ENCODE measurements at regions not wholly inside any gene's neighbourhood (a gene's known extent, or its start where the extent isn't known, plus 50 kb on each side); places are given as distances from the start of the nearest gene placed in this dataset.

GRCh38 chr1:199723250-199723956 is 304.1 kb upstream of the NR5A2 start:
- no peak for DNase-seq

DNA sequence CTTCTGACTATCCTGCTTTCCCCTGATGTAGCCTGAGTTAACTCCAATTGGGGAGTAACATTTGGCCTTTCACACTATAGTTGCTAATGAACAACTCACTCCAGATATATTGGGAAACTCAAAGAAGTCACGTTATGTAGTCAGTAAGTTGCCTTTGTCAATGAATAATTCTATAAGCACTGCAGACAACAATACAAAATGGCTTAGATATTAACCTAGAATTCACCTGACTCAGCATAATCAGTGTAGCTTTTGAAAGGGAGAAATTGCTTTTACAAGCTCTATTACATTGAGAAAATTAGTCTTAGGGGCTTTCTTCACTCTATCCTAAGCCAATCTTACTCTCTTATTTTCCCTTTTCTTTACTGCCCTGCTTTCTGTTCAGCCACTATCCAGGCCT is 303.5 kb upstream of the NR5A2 start:
- DNase-seq, result no peak

- DNase-seq, result no peak
Observed at GRCh38 chr1:199725002-199725565, 302.4 kb upstream of the NR5A2 start.

GRCh38 chr1:199727682-199728081 is 299.8 kb upstream of the NR5A2 start:
- no peak for DNase-seq

GRCh38 chr1:199728345-199728744 is 299.2 kb upstream of the NR5A2 start:
- DNase-seq, result no peak

DNA sequence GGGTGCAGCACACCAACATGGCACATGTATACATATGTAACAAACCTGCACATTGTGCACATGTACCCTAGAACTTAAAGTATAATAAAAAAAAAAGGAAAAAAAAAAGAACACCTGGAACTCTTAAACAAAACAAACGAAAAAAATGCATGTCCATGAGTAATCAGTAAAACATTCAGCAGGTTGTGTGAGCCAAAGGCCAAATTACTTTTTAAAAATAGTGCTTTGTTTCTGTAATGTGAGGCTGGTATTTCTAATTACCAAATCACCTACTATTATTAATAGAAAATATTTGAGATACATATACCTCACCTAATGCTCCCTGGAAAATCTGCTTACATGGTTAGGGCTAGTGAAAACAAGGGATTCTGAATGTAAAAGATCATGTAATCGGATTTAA is 294.4 kb upstream of the NR5A2 start:
- no peak for DNase-seq

- no peak for DNase-seq
Observed at GRCh38 chr1:199734186-199734585, 293.3 kb upstream of the NR5A2 start.

GRCh38 chr1:199735660-199736059 is 291.9 kb upstream of the NR5A2 start:
- DNase-seq, result no peak

GRCh38 chr1:199736646-199737045 is 290.9 kb upstream of the NR5A2 start:
- DNase-seq, result no peak

DNA sequence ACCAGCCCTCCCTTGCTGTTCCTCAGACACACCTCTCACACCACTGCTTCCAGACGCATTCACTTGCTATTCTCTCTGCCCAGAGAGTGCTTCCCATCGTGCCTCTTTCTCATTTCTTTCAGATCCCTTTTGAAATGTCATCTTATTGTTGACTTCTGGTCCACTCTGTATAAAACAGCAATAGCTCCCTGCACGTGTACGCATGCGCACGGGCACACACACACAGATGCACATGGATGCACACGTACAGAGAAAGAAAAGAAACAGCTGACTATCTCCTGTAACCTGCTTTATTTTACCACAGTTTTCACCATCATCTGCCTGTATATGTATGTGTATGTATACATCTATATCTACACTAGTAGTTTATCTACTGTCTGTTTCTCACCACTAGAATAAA is 285.9 kb upstream of the NR5A2 start:
- no peak for DNase-seq

GRCh38 chr1:199742547-199742946 is 285.0 kb upstream of the NR5A2 start:
- DNase-seq, result no peak

DNA sequence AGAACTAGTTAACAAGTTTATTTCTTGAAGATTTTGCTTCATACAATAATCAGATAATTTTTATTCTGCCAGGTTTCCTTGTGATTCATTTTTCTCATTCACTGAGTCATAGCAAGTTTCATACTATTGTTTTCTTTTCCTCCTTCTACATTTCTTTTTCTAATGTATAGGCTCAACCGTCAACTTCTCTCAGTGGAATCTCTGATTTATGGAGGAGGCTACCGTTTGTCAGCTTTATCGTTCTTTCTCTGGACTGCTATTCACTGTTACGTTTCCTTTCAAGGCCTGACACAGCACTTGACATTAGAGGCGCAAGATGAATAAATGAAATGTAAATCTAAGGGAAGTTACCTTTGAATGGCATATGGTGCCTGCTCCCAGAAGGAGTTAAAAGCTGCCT is 284.3 kb upstream of the NR5A2 start:
- no peak for DNase-seq

DNA sequence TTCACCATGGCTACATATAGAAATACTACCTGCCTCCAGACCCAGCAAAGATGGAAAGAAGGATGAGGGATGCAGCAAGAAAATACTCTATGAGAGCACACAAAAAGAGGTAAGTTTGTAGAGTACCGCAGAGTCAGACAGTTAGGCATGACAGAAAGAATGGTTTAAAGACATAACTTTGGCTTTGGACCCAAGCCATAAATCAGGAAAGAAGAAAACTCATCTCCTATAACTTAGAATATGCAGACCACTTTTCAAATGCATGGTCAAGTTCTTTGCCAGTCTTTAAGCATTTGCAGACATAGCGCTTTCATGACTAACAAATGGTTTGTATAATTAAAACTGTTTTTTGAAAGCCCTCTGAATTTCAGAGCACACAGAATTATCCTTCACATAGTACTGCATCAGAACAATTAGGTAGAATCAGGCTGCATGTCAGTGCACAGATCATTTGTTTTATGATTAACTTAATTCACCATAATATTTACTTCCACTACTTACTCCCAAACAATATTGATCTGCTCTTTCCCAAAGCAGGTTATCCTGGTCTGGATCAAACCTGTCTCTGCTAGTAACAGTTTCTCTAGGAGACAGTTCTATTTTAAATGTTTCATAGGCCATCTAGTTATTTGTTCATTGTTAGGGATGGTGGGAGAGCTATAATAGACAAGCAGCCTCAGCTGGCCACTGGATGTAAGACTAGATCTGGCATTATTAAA is 280.7 kb upstream of the NR5A2 start:
- no peak for DNase-seq

- DNase-seq, result no peak
Observed at GRCh38 chr1:199747984-199748383, 279.5 kb upstream of the NR5A2 start.

DNA sequence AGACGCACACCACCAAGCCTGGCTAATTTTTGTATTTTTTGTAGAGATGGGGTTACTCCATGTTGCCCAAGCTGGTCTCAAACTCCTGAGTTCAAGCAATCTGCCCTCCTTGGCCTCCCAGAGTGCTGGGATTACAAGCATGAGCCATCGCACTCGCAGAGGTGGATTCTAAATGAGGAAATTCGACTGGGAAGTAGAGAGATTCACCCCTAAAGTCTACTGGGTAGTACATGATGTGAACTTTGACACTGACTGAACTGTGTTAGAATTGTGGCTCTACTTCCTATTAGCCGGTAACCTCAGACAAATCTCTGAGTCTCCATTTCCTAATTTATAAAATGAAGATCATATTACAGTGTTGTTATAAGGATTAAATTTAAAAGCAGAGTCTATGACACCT is 276.0 kb upstream of the NR5A2 start:
- no peak for DNase-seq

- no peak for DNase-seq
Observed at GRCh38 chr1:199751962-199752687, 275.4 kb upstream of the NR5A2 start.

GRCh38 chr1:199752688-199753027 is 274.9 kb upstream of the NR5A2 start:
- DNase-seq, result no peak

DNA sequence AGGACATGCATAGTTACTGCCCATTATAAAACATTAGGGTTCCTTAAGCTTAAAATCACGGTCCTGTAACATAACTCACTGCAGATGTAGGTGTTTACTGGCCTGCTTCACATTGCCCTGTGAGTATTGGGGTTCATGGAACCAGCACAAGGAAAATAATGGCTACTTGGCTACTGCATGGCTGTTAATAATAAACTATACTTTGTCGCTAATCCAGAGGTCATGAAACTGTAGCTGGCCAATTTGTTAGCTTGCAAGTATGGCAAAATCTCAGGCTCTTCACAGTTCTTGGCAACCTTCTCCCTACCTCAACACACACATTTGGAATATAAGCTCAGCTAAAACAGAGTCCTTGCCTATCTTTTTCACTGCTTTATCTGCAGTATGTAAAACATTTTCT is 274.0 kb upstream of the NR5A2 start:
- no peak for DNase-seq

DNA sequence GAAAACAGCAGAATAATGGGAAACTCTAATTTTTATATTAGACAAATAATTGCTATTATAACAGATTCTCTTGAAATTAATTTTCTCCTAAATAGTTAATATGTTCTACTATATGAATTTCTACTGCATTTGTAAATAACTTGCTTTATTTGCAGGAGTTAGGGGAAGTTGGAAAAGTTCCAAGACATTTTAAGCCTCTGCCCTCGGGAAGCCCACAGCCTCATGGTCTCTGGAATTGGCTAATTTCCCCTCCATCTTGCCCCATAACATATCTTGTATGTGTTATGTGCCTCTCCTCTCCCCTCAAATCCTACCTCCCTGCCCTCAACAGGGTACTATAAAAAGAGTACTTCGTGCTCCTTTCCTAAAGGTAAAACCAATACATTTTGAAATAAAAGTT is 271.4 kb upstream of the NR5A2 start:
- DNase-seq, result no peak

DNA sequence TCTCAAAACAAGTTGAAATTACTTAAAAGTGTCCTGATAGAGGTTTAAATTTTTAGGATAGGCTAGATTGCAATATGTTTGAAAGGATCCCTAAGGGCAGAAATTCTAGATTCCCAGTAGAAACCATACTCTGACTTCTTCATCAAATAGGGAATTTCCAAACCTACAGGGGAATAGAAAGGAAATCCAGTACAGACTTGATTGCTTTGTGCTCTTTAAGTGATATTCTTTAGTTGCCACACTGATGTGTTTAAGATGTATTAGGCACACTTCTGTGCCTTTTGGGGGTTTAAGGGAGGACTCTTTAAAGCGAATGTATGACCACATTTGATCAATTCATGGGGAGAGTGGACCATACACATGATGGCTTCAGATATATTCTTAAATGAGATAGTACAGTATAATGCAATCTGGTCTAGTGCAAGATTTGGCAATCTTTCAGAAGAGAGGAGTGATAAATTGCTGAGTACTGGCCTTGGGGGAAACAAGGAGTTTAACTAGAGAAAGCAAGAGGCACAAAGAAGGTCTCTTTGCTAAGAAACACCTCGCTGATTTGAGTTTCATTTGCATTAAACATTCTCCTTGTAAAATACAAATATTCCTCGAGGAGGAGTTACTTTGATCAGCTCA is 268.8 kb upstream of the NR5A2 start:
- no peak for DNase-seq

- DNase-seq, result no peak
Observed at GRCh38 chr1:199759268-199759730, 268.2 kb upstream of the NR5A2 start.

DNA sequence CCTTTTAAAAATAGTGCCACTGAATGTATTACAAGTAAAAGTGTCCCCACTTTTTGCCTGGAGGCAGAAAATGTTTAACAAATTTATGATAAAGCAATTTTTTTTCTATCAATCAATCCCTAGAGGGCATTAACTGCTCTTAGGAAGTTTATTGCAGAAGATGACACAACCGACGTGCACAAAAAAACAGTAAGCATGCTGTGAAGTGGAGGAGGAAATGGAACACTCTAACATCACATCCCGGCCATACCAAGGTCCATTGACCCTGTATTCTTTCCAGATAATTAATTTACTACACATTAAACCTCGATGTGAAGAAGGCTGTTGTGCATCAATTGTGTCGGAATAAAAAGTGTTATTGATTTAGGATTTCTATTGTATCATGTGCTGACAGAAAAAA is 264.9 kb upstream of the NR5A2 start:
- no peak for DNase-seq

DNA sequence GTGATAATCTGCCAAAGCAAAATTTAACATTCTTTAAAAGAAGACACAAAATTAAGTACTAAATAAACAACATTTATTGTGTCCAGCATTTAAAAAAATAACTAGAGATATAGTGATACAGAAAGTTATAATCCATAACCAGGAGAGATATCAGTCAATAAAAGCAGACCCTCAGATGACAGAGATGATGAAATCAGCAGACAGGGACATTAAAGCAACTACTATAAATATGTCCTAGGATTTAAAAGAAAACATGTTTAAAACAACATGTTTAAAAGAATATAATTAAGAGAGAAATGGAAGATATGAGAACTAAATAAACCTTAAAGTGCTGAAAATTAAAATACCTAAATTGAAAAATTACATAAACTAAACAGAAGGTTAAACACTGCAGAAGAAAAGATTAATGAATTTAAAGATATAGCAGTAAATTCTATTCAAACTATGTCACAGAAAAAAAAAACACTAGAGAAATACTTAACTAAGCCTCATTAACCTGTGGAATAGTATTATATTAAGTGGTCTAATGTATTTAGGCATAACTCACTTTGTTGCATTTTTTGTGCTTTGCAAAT is 261.2 kb upstream of the NR5A2 start:
- no peak for DNase-seq

Measured in stimulated activated CD4-positive, alpha-beta T cell treated with anti-CD3 and anti-CD28 coated beads, Interleukin-1b, Interleukin-23, amount 100 ng/mL, for 48 hours (primary cell).